Esophagus squamous epithelium (tissue), 5 donors: ENCODE measurements at regions not wholly inside any gene's neighbourhood (a gene's known extent, or its start where the extent isn't known, plus 50 kb on each side); places are given as distances from the start of the nearest gene placed in this dataset.
A peak's percentile ranks its signal among the peaks of the same experiment; 100 is the strongest.

Source experiments
- DNase-seq: peaks from one replicate; lab custom pipeline; 2025; lab: John Stamatoyannopoulos, UW
- H3K27ac ChIP-seq, 4 donors: fragments of 200-600 bp; sonication (generic); one replicate each; pipeline ENCODE4 v1.5.1; 2016 to 2019; ENCODE audit warnings: mild to moderate bottlenecking in 1 of 4
- H3K27me3 ChIP-seq, 4 donors: fragments of 200-600 bp; sonication (generic); 1 replicate in 3 of 4; 2 replicates in 1 of 4; pipeline versions ENCODE4 v1.5.1 to v1.6.0; 2017 to 2021; ENCODE audit warnings: antibody characterized with exemption in 1 of 4
- H3K36me3 ChIP-seq, 3 donors: fragments of 200-600 bp; sonication (generic); one replicate each; pipeline ENCODE4 v1.5.1; 2016 to 2019
- H3K4me1 ChIP-seq, 3 donors: fragments of 200-600 bp; sonication (generic); one replicate each; pipeline ENCODE4 v1.5.1; 2017 to 2019
- H3K4me3 ChIP-seq, 4 donors: fragments of 200-600 bp; sonication (generic); 1 replicate in 3 of 4; 2 replicates in 1 of 4; pipeline ENCODE4 v1.5.1; 2016 to 2019; ENCODE audit warnings: mild to moderate bottlenecking in 2 of 4, moderate library complexity in 1 of 4
- H3K9me3 ChIP-seq, 3 donors: fragments of 200-600 bp; sonication (generic); one replicate each; pipeline ENCODE4 v1.5.1; 2016 to 2019
- CTCF ChIP-seq, 6 experiments: fragments of 450-650 bp in 4 of 6; fragments of 200-600 bp in 2 of 6; sonication (generic) in 2 of 6; IDR thresholded peaks; one replicate each; pipeline ENCODE4 v1.5.1; 2016 to 2019; ENCODE audit warnings: antibody characterized with exemption in 6 of 6, mild to moderate bottlenecking in 4 of 6, moderate library complexity in 4 of 6
- POLR2A ChIP-seq, 4 donors: fragments of 450-650 bp; IDR thresholded peaks; one replicate each; pipeline ENCODE4 v1.6.1; 2017; ENCODE audit warnings: antibody characterized with exemption in 4 of 4, mild to moderate bottlenecking in 4 of 4, moderate library complexity in 3 of 4
- WGBS, 2 donors: methylation state at CpG; one replicate each; pipeline ENCODE4 v1.1.5; 2018; 5-methylcytosine and 5-hydroxymethylcytosine counted together
- intact Hi-C: fragments of 100-400 bp; cut with DNase I; formaldehyde crosslinking; loops from one replicate; pipeline ENCODE4 v1.15.0; 2022
- donor health status: DM: yes; HTN: yes; CAD: no.

GRCh38 chr9:119453980-119454379 lies 84.7 kb upstream of the BRINP1 start:
- Histone ChIP-seq H3K36me3 (no peaks in the 10 kb centered on the region), H3K27me3 (no peaks in the 10 kb centered on the region), H3K9me3 (no peaks in the 10 kb centered on the region), H3K4me1 (peaks cover 0 to 20% (median 0%) of the 10 kb centered on the region in 3 donors), H3K27ac (peak overlapping the region in 3 of 4 donors; percentile 23 to 71 (median 44)), H3K4me3 (no peak overlapping the region)
- intact Hi-C loops, result no loop called here
- WGBS, 2 donors, result 45 to 56% methylated on average over 1 of the region's 1 CpG
- TF ChIP-seq POLR2A (IDR thresholded peaks at IDR 0.05) (no peak), CTCF (IDR thresholded peaks at IDR 0.05) (no peak)
- DNase-seq, result no peak

- DNase-seq, result no peak
- intact Hi-C loops, result no loop called here
- Histone ChIP-seq H3K27me3 (no peaks in the 10 kb centered on the region), H3K36me3 (no peaks in the 10 kb centered on the region), H3K4me1 (peaks cover 0 to 20% (median 0%) of the 10 kb centered on the region in 3 donors), H3K4me3 (no peak overlapping the region), H3K27ac (peak overlapping the region in 3 of 4 donors; percentile 23 to 71 (median 44)), H3K9me3 (no peaks in the 10 kb centered on the region)
- WGBS, 2 donors, result 22 to 37% methylated on average over 1 to 3 of the region's 3 CpGs
- no peak for TF ChIP-seq POLR2A (IDR thresholded peaks at IDR 0.05)
- TF ChIP-seq CTCF (IDR thresholded peaks at IDR 0.05), result no peak
These were observed 84.3 kb upstream of the BRINP1 start for GRCh38 chr9:119453490-119453911.

- peaks cover 0 to 20% (median 0%) of the 10 kb centered on the region in 3 donors for H3K4me1 ChIP-seq
- no peaks in the 10 kb centered on the region for H3K36me3 ChIP-seq
- intact Hi-C loops, result no loop called here
- no peak overlapping the region for H3K4me3 ChIP-seq
- TF ChIP-seq CTCF (IDR thresholded peaks at IDR 0.05) (no peak), POLR2A (IDR thresholded peaks at IDR 0.05) (no peak)
- no peaks in the 10 kb centered on the region for H3K27me3 ChIP-seq
- DNase-seq, result no peak
- no peaks in the 10 kb centered on the region for H3K9me3 ChIP-seq
- H3K27ac ChIP-seq, result no peak overlapping the region
These were observed 82.2 kb upstream of the BRINP1 start for GRCh38 chr9:119451426-119451825.

- H3K36me3 ChIP-seq, result no peaks in the 10 kb centered on the region
- H3K4me3 ChIP-seq, result no peak overlapping the region
- 31 to 43% methylated on average over 4 of the region's 4 CpGs for WGBS, 2 donors
- no peak overlapping the region for H3K27ac ChIP-seq
- intact Hi-C loops, result no loop called here
- H3K4me1 ChIP-seq, result no peaks in the 10 kb centered on the region
- DNase-seq, result no peak
- no peaks in the 10 kb centered on the region for H3K27me3 ChIP-seq
- H3K9me3 ChIP-seq, result no peaks in the 10 kb centered on the region
- no peak for TF ChIP-seq POLR2A (IDR thresholded peaks at IDR 0.05)
These were observed 73.9 kb upstream of the BRINP1 start for GRCh38 chr9:119443179-119443578.

DNA sequence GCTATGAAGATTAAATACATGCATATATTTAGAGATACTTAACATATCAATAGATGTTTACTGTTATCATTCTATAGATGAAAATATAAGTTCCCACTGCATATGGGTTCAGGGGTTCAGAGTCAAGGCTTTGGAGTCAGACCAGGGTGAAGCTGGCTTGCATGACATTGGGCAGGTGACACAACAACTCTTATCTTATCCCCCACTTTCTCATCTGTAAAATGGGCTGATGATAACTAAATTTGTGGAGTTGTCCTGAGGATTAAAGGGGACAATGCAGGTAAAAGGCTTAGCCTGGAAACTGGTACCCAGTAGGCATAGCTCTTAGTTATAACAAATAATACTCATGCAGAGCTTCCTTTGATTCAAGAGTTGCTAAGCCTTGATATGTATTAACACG lies 72.6 kb upstream of the BRINP1 start:
- H3K9me3 ChIP-seq, result no peaks in the 10 kb centered on the region
- no peaks in the 10 kb centered on the region for H3K36me3 ChIP-seq
- no peaks in the 10 kb centered on the region for H3K4me1 ChIP-seq
- H3K27ac ChIP-seq, result no peak overlapping the region
- TF ChIP-seq POLR2A (IDR thresholded peaks at IDR 0.05), result no peak
- no peak for TF ChIP-seq CTCF (IDR thresholded peaks at IDR 0.05)
- H3K4me3 ChIP-seq, result no peak overlapping the region
- H3K27me3 ChIP-seq, result no peaks in the 10 kb centered on the region
- 37 to 54% methylated on average over 1 of the region's 1 CpG for WGBS, 2 donors
- DNase-seq, result no peak
- intact Hi-C loops, result no loop called here

DNA sequence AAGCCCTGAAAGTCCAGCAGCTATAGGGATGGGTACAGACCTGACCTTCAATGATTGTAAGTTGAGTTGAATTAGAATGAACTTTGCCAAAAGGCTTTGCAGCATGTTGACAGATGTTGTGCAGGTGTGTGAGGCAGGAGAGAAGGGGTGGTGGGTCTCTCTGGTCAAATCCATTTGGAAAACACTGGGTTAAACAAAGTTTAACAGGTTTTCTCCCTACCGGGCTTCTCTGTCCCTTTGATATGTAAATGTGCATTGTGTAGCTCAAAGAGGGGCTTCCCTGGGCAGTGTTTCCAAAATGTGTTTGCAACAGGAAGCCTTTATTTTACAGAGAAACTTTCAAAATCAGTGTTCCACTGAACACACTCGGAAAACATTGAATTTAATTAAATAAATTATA lies 72.1 kb upstream of the BRINP1 start:
- WGBS, 2 donors, result 20 to 24% methylated on average over 2 of the region's 2 CpGs
- TF ChIP-seq CTCF (IDR thresholded peaks at IDR 0.05) (no peak), POLR2A (IDR thresholded peaks at IDR 0.05) (no peak)
- no peak overlapping the region for H3K27ac ChIP-seq
- intact Hi-C loops, result no loop called here
- H3K9me3 ChIP-seq, result no peaks in the 10 kb centered on the region
- H3K36me3 ChIP-seq, result no peaks in the 10 kb centered on the region
- no peaks in the 10 kb centered on the region for H3K27me3 ChIP-seq
- no peak for DNase-seq
- H3K4me1 ChIP-seq, result no peaks in the 10 kb centered on the region
- H3K4me3 ChIP-seq, result no peak overlapping the region
